ENCODE measurements at regions not wholly inside any gene's neighbourhood (a gene's known extent, or its start where the extent isn't known, plus 50 kb on each side); places are given as distances from the start of the nearest gene placed in this dataset.

GRCh38 chr12:59927032-59927431, 331.2 kb downstream of the SLC16A7 start:
- whole genome bisulfite sequencing (ENCODE audit: insufficient coverage): no CpG with 5 or more reads among the region's 1 CpG
- H3K4me1 ChIP-seq (ENCODE audit: control insufficient read depth, insufficient read depth, low read length): no peaks in the 10 kb centered on the region
- H3K36me3 ChIP-seq (ENCODE audit: control insufficient read depth, insufficient read depth, low read length): no peaks in the 10 kb centered on the region
- H3K4me3 ChIP-seq (ENCODE audit: low read length): no peak overlapping the region
- DNase-seq: no peak
- peaks cover 6% of the 10 kb centered on the region for H3K9me3 ChIP-seq (replicated peaks; ENCODE audit: control insufficient read depth, low read depth, low read length)
- H3K27ac ChIP-seq (ENCODE audit: low read length): no peak overlapping the region
- no peaks in the 10 kb centered on the region for H3K27me3 ChIP-seq (ENCODE audit: control insufficient read depth, insufficient read depth, low read length)

DNA sequence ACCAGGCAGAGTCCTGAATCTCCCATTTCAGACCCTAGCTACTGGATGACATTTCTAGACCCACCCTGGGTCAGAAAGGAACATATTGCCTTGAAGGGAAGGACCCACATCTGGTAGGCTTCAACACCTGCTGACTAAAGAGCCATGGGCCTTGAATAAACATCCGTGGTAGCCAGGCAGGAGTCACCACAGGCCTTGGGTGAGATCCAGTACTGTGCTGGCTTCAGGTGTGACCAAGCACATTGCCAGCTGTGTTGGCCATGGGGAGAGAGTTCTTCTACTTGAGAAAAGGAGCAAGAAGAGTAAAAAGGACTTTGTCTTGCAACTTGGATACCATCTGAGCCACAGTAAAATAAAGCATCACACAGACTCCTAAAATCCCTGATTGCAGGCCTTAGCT, 332.6 kb downstream of the SLC16A7 start:
- WGBS (ENCODE audit: insufficient coverage): 92% methylated on average over 1 of the region's 1 CpG
- Histone ChIP-seq H3K27me3 (ENCODE audit: control insufficient read depth, insufficient read depth, low read length) (no peaks in the 10 kb centered on the region), H3K36me3 (ENCODE audit: control insufficient read depth, insufficient read depth, low read length) (no peaks in the 10 kb centered on the region), H3K4me3 (ENCODE audit: low read length) (no peak overlapping the region), H3K4me1 (ENCODE audit: control insufficient read depth, insufficient read depth, low read length) (no peaks in the 10 kb centered on the region), H3K9me3 (replicated peaks; ENCODE audit: control insufficient read depth, low read depth, low read length) (peaks cover 6% of the 10 kb centered on the region), H3K27ac (ENCODE audit: low read length) (no peak overlapping the region)
- no peak for DNase-seq

GRCh38 chr12:59929110-59929509, 333.3 kb downstream of the SLC16A7 start:
- WGBS (ENCODE audit: insufficient coverage): no CpG with 5 or more reads among the region's 2 CpGs
- peaks cover 6% of the 10 kb centered on the region for H3K9me3 ChIP-seq (replicated peaks; ENCODE audit: control insufficient read depth, low read depth, low read length)
- H3K27me3 ChIP-seq (ENCODE audit: control insufficient read depth, insufficient read depth, low read length): no peaks in the 10 kb centered on the region
- no peak overlapping the region for H3K4me3 ChIP-seq (ENCODE audit: low read length)
- H3K36me3 ChIP-seq (ENCODE audit: control insufficient read depth, insufficient read depth, low read length): no peaks in the 10 kb centered on the region
- H3K4me1 ChIP-seq (ENCODE audit: control insufficient read depth, insufficient read depth, low read length): no peaks in the 10 kb centered on the region
- DNase-seq: no peak
- H3K27ac ChIP-seq (ENCODE audit: low read length): no peak overlapping the region

DNA sequence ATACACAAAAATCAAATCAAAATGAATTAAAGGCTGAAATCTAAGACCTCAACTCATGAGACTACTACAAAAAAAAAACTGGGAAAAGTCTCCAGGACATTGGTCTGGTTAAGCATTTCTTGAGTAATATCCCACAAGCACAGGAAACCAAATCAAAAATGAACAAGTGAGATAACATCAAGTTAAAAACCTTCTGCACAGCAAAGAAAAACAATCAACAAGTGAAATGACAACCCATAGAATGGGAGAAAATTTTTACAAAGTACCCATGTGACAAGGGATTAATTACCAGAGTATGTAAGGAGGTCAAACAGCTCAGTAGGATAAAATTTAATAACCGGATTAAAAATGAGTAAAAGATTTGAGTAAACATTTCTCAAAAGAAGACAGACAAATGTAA, 338.7 kb downstream of the SLC16A7 start:
- Histone ChIP-seq H3K4me1 (ENCODE audit: control insufficient read depth, insufficient read depth, low read length) (no peaks in the 10 kb centered on the region), H3K36me3 (ENCODE audit: control insufficient read depth, insufficient read depth, low read length) (no peaks in the 10 kb centered on the region), H3K27ac (ENCODE audit: low read length) (no peak overlapping the region), H3K4me3 (ENCODE audit: low read length) (no peak overlapping the region), H3K9me3 (replicated peaks; ENCODE audit: control insufficient read depth, low read depth, low read length) (no peaks in the 10 kb centered on the region), H3K27me3 (ENCODE audit: control insufficient read depth, insufficient read depth, low read length) (no peaks in the 10 kb centered on the region)
- DNase-seq: no peak
- no CpG with 5 or more reads among the region's 1 CpG for WGBS (ENCODE audit: insufficient coverage)

DNA sequence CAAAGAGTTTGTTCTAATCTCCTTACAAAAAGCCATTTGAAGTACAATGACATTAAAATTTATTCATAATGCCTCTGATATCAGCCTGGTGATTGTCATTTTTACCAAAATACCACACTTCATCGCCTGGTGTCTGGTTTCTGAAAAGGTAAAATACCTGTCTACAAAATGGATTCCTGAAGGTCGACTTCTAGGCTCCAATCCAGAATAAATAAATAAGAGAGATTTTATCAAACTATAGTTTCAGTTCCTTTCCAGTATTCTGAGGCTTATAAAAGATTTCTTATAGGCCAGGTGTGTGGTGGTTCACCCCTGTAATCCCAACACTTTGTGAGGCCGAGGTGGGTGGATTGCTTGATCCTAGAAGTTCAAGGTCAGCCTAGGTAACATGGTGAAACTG, 340.7 kb downstream of the SLC16A7 start:
- WGBS (ENCODE audit: insufficient coverage): no CpG with 5 or more reads among the region's 3 CpGs

DNA sequence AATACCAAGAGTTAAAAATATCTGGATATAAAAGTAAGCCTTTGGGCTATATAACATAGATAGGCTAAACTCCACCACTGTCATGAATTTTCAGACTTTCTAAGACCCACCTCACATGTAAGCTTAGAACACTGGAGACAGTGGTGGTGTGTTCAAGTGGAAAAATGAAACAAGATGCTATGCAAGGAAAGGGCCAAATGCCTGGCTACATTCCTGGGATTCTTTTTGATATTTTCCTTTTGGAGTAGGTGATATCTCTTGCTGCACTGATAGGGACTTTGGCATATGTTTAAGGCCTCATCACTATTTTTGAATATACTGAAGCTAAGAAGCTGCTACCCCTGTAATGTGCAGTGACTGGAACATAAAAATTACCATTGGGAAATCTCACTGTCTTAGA, 341.3 kb downstream of the SLC16A7 start:
- no peak for DNase-seq
- Histone ChIP-seq H3K27me3 (ENCODE audit: control insufficient read depth, insufficient read depth, low read length) (no peaks in the 10 kb centered on the region), H3K4me1 (ENCODE audit: control insufficient read depth, insufficient read depth, low read length) (no peaks in the 10 kb centered on the region), H3K9me3 (replicated peaks; ENCODE audit: control insufficient read depth, low read depth, low read length) (no peaks in the 10 kb centered on the region), H3K4me3 (ENCODE audit: low read length) (no peak overlapping the region), H3K27ac (ENCODE audit: low read length) (no peak overlapping the region), H3K36me3 (ENCODE audit: control insufficient read depth, insufficient read depth, low read length) (no peaks in the 10 kb centered on the region)

More for the DNA sequence above, 340.7 kb downstream of the SLC16A7 start:
- Histone ChIP-seq H3K36me3 (ENCODE audit: control insufficient read depth, insufficient read depth, low read length) (no peaks in the 10 kb centered on the region), H3K27ac (ENCODE audit: low read length) (no peak overlapping the region), H3K4me1 (ENCODE audit: control insufficient read depth, insufficient read depth, low read length) (no peaks in the 10 kb centered on the region), H3K9me3 (replicated peaks; ENCODE audit: control insufficient read depth, low read depth, low read length) (no peaks in the 10 kb centered on the region), H3K27me3 (ENCODE audit: control insufficient read depth, insufficient read depth, low read length) (no peaks in the 10 kb centered on the region), H3K4me3 (ENCODE audit: low read length) (no peak overlapping the region)
- DNase-seq: no peak

GRCh38 chr12:59938190-59938962, 342.5 kb downstream of the SLC16A7 start:
- WGBS (ENCODE audit: insufficient coverage): 79% methylated on average over 3 of the region's 8 CpGs
- DNase-seq: no peak

DNA sequence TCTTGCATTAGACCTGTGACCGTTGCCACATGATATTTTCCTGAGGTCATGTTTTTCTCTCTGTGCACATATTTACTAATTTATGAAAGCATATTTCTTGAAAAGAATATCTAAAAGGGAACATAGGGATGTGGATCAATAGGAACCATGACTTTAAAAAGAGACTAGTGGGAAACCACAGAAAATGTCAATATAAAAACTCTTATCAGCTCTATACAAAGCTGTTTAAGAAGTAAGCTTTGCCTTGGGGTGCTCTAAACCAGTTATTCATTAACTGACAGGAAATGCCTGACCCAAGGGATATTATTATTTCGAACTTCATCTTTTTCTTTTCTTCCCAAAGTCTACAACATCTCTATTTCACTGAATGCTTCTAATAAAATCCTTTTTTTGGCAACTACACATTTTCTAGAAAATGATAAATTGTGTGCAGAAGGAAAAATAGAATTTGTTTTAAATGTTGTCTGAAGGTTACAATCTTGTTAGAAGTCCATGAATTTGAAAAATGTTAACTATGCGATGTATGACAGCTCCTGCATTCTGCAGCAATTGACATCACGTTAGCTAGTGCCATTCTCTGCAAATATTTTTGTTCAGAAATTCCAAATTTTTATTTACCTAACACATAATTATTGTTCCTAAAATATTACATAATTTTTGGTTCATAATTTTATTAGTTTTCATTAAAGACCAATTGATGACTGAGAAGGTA, 345.0 kb downstream of the SLC16A7 start:
- no peaks in the 10 kb centered on the region for H3K4me1 ChIP-seq (ENCODE audit: control insufficient read depth, insufficient read depth, low read length)
- DNase-seq: no peak
- no peak overlapping the region for H3K4me3 ChIP-seq (ENCODE audit: low read length)
- no peaks in the 10 kb centered on the region for H3K36me3 ChIP-seq (ENCODE audit: control insufficient read depth, insufficient read depth, low read length)
- no peaks in the 10 kb centered on the region for H3K9me3 ChIP-seq (replicated peaks; ENCODE audit: control insufficient read depth, low read depth, low read length)
- no peaks in the 10 kb centered on the region for H3K27me3 ChIP-seq (ENCODE audit: control insufficient read depth, insufficient read depth, low read length)
- WGBS (ENCODE audit: insufficient coverage): no CpG with 5 or more reads among the region's 4 CpGs
- H3K27ac ChIP-seq (ENCODE audit: low read length): no peak overlapping the region

More at GRCh38 chr12:59938190-59938962, 342.5 kb downstream of the SLC16A7 start:
- no peaks in the 10 kb centered on the region for H3K27me3 ChIP-seq (ENCODE audit: control insufficient read depth, insufficient read depth, low read length)
- H3K9me3 ChIP-seq (replicated peaks; ENCODE audit: control insufficient read depth, low read depth, low read length): no peaks in the 10 kb centered on the region
- H3K36me3 ChIP-seq (ENCODE audit: control insufficient read depth, insufficient read depth, low read length): no peaks in the 10 kb centered on the region
- no peak overlapping the region for H3K27ac ChIP-seq (ENCODE audit: low read length)
- H3K4me3 ChIP-seq (ENCODE audit: low read length): no peak overlapping the region
- no peaks in the 10 kb centered on the region for H3K4me1 ChIP-seq (ENCODE audit: control insufficient read depth, insufficient read depth, low read length)

DNA sequence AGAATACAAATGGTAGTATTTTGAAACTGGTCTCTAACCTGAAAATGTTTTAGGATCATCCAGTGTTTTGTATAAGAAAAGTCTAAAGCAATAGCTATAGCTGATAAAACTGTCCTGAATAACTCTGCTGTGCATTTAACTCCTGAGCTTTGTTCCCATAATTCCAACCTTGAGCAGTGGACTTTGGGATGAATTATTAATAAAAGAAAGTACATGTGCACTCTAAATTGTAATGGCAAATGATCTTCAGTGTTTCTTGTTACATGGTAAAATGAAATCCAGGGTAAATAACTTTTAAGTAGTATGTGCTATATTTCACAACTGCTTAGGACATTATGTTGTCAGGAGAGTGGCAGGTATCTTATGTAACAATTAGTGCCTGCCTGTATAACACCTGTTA, 345.6 kb downstream of the SLC16A7 start:
- no peaks in the 10 kb centered on the region for H3K9me3 ChIP-seq (replicated peaks; ENCODE audit: control insufficient read depth, low read depth, low read length)

DNA sequence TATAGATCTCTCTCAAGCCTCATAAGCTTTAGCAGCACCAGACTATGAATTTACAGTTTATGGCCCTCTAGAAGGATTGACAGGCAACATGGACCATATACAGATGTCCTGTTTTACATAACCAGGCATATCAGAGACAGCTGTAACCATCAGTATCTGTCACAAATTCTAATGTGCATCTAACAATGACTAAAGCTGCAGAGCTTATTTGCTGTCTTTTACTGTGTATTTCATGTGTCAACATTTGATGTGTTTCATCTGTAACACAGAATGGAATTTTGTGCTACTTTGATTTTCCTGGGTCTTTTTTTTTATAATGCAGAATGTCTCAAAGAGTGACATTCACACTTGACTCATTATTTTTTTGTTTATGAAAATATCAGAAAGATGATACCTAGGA, 348.3 kb downstream of the SLC16A7 start:
- no peak overlapping the region for H3K4me3 ChIP-seq (ENCODE audit: low read length)
- no peaks in the 10 kb centered on the region for H3K36me3 ChIP-seq (ENCODE audit: control insufficient read depth, insufficient read depth, low read length)
- H3K4me1 ChIP-seq (ENCODE audit: control insufficient read depth, insufficient read depth, low read length): no peaks in the 10 kb centered on the region
- no peaks in the 10 kb centered on the region for H3K9me3 ChIP-seq (replicated peaks; ENCODE audit: control insufficient read depth, low read depth, low read length)
- DNase-seq: no peak
- H3K27me3 ChIP-seq (ENCODE audit: control insufficient read depth, insufficient read depth, low read length): no peaks in the 10 kb centered on the region
- no peak overlapping the region for H3K27ac ChIP-seq (ENCODE audit: low read length)

More for the DNA sequence above, 345.6 kb downstream of the SLC16A7 start:
- Histone ChIP-seq H3K27me3 (ENCODE audit: control insufficient read depth, insufficient read depth, low read length) (no peaks in the 10 kb centered on the region), H3K4me3 (ENCODE audit: low read length) (no peak overlapping the region), H3K36me3 (ENCODE audit: control insufficient read depth, insufficient read depth, low read length) (no peaks in the 10 kb centered on the region), H3K27ac (ENCODE audit: low read length) (no peak overlapping the region), H3K4me1 (ENCODE audit: control insufficient read depth, insufficient read depth, low read length) (no peaks in the 10 kb centered on the region)
- DNase-seq: no peak

All from muscle of leg (tissue), 3 donors.